GM23248 (cell line): ENCODE measurements at regions not wholly inside any gene's neighbourhood (a gene's known extent, or its start where the extent isn't known, plus 50 kb on each side); places are given as distances from the start of the nearest gene placed in this dataset.

Experiments
- DNase-seq: peaks from one replicate; pipeline ENCODE4 v3.0.0-alpha.2; 2015
- H2AFZ ChIP-seq: fragments of 200-600 bp; sonication (generic); 2 replicates; pipeline ENCODE4 v1.6.1; 2016; ENCODE audit warnings: antibody characterized with exemption
- H3F3A ChIP-seq: fragments of 200-600 bp; sonication (generic); 2 replicates; pipeline ENCODE4 v1.6.1; 2016; ENCODE audit warnings: mild to moderate bottlenecking, antibody characterized with exemption, mixed run types; ENCODE audit not compliant: insufficient read depth
- H3K27ac ChIP-seq: fragments of 200-600 bp; sonication (generic); 2 replicates; pipeline ENCODE4 v1.5.1; 2016; ENCODE audit warnings: mild to moderate bottlenecking
- H3K27me3 ChIP-seq: fragments of 200-600 bp; sonication (generic); replicated peaks from 2 replicates; pipeline ENCODE4 v1.6.1; 2016; ENCODE audit warnings: mild to moderate bottlenecking; ENCODE audit not compliant: insufficient read depth
- H3K36me3 ChIP-seq: fragments of 200-600 bp; sonication (generic); 2 replicates; pipeline ENCODE4 v1.6.1; 2016; ENCODE audit warnings: low read depth, mild to moderate bottlenecking
- H3K4me1 ChIP-seq: fragments of 200-600 bp; sonication (generic); 2 replicates; pipeline ENCODE4 v1.6.1; 2016; ENCODE audit warnings: mild to moderate bottlenecking; ENCODE audit not compliant: insufficient read depth
- H3K4me2 ChIP-seq: fragments of 200-600 bp; sonication (generic); one replicate; pipeline ENCODE4 v1.6.1; 2016; ENCODE audit warnings: mild to moderate bottlenecking; ENCODE audit not compliant: unreplicated experiment
- H3K4me3 ChIP-seq: fragments of 200-600 bp; sonication (generic); 2 replicates; pipeline ENCODE4 v1.5.1; 2016; ENCODE audit warnings: mild to moderate bottlenecking
- H3K79me2 ChIP-seq: fragments of 200-600 bp; sonication (generic); 2 replicates; pipeline ENCODE4 v1.6.1; 2016; ENCODE audit warnings: mild to moderate bottlenecking; ENCODE audit not compliant: insufficient read depth
- H3K9ac ChIP-seq: fragments of 200-600 bp; sonication (generic); 2 replicates; pipeline ENCODE4 v1.6.1; 2016; ENCODE audit warnings: mild to moderate bottlenecking
- H3K9me2 ChIP-seq: fragments of 200-600 bp; sonication (generic); 2 replicates; pipeline ENCODE4 v1.6.1; 2016; ENCODE audit warnings: mixed run types, mild to moderate bottlenecking, moderate library complexity; ENCODE audit not compliant: insufficient read depth
- H3K9me3 ChIP-seq: fragments of 200-600 bp; sonication (generic); one replicate; pipeline ENCODE4 v1.6.1; 2017; ENCODE audit warnings: low read depth
- H4K20me1 ChIP-seq: fragments of 200-600 bp; sonication (generic); 2 replicates; pipeline ENCODE4 v1.6.0; 2016; ENCODE audit not compliant: insufficient read depth
- EZH2 ChIP-seq: fragments of 200-600 bp; sonication (generic); IDR thresholded peaks from 2 replicates; pipeline ENCODE4 v1.6.1; 2018; ENCODE audit warnings: antibody characterized with exemption, mild to moderate bottlenecking; ENCODE audit not compliant: insufficient read depth, poor library complexity, severe bottlenecking
- EZH2phosphoT487 ChIP-seq: fragments of 200-600 bp; sonication (generic); IDR thresholded peaks from 2 replicates; pipeline ENCODE4 v1.6.1; 2018; ENCODE audit warnings: antibody characterized with exemption, moderate library complexity, mild to moderate bottlenecking, low read depth; ENCODE audit not compliant: insufficient read depth
- WGBS, 2 experiments: methylation state at CpG; one replicate each; pipeline ENCODE4 v1.1.6; 2015 to 2017; ENCODE audit warnings: low lambda C conversion rate in 2 of 2, low coverage in 1 of 2; ENCODE audit errors: missing lambda C conversion rate in 2 of 2; 5-methylcytosine and 5-hydroxymethylcytosine counted together
- in situ Hi-C: fragments of 300-500 bp; cut with MboI; formaldehyde crosslinking; loops from 2 replicates; pipeline ENCODE4 v1.15.0; 2020

- TF ChIP-seq EZH2phosphoT487 (no peak), EZH2 (no peak)
- Histone ChIP-seq H3K79me2 (no peaks in the 10 kb centered on the region), H3K4me3 (no peak overlapping the region), H3K36me3 (no peaks in the 10 kb centered on the region), H3K4me2 (no peak overlapping the region), H3K27ac (no peak overlapping the region), H3K9me3 (no peaks in the 10 kb centered on the region), H3K9me2 (no peaks in the 10 kb centered on the region), H3K27me3 (peaks cover 76% of the 10 kb centered on the region), H4K20me1 (no peaks in the 10 kb centered on the region), H3K9ac (no peak overlapping the region), H2AFZ (no peak overlapping the region), H3F3A (peaks cover 16% of the 10 kb centered on the region), H3K4me1 (peaks cover 15% of the 10 kb centered on the region)
- in situ Hi-C loops: loop anchor here (25.0 kb wide), 1 partner anchor 538 kb away; the partner anchor contains the start of gene CPED1
- DNase-seq: no peak
- 35 to 36% methylated on average over 4 of the region's 4 CpGs for whole genome bisulfite sequencing, 2 experiments
Measured at GRCh38 chr7:121525155-121525819, 129.2 kb upstream of the FAM3C start.

DNA sequence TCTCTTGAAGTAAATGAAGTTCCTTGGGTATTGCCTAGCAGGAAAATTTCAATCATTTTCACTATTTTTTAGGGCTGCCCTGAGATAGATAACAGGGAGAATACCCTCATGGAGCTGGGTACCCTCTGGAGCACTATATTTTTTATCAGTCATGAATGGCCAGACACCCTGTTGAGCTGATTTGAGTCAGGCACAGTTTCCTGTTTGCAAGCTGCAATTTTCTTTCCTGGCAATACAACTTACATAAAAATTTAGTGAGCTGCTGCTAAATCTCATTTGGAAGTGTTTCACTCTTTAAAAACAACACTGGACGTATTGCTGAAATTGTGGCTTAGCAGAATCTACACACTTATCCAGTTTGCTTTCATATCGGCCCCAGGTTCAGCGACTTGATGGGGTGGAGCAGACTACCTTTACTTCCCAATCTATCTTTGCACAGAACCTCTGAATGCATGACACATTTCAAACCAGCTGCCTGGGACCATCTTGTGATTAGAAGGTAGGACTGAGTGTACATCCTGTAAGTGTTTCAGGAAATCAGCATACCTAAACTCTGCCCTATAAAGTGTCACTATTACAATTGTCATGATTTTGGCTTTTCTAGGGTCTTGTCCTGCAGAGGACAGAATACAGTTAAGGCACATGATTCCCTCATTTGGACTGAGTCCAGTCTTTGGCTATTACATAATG is 125.7 kb upstream of the FAM3C start:
- no peak overlapping the region for H3K27ac ChIP-seq
- no peak overlapping the region for H3K4me2 ChIP-seq
- DNase-seq: no peak
- H3K4me3 ChIP-seq: no peak overlapping the region
- H4K20me1 ChIP-seq: no peaks in the 10 kb centered on the region
- no peaks in the 10 kb centered on the region for H3K9me3 ChIP-seq
- no peak overlapping the region for H2AFZ ChIP-seq
- no peaks in the 10 kb centered on the region for H3K9me2 ChIP-seq
- in situ Hi-C loops: no loop called here
- H3K36me3 ChIP-seq: no peaks in the 10 kb centered on the region
- H3F3A ChIP-seq: no peaks in the 10 kb centered on the region
- no peaks in the 10 kb centered on the region for H3K79me2 ChIP-seq
- WGBS, 2 experiments: 80 to 86% methylated on average over 3 of the region's 3 CpGs
- peaks cover 49% of the 10 kb centered on the region for H3K27me3 ChIP-seq
- no peak overlapping the region for H3K9ac ChIP-seq
- TF ChIP-seq EZH2 (no peak), EZH2phosphoT487 (no peak)
- no peaks in the 10 kb centered on the region for H3K4me1 ChIP-seq

GRCh38 chr7:121520911-121521310 is 124.8 kb upstream of the FAM3C start:
- in situ Hi-C loops: no loop called here
- Histone ChIP-seq H3F3A (0 out of 2 replicates have a peak, but pooled peaks cover under 1% of the 10 kb centered on the region), H3K27me3 (peaks cover 44% of the 10 kb centered on the region), H3K4me1 (no peaks in the 10 kb centered on the region), H3K79me2 (no peaks in the 10 kb centered on the region), H3K9ac (no peak overlapping the region), H2AFZ (no peak overlapping the region), H3K4me2 (no peak overlapping the region), H3K9me3 (no peaks in the 10 kb centered on the region), H3K4me3 (no peak overlapping the region), H3K36me3 (no peaks in the 10 kb centered on the region), H4K20me1 (no peaks in the 10 kb centered on the region), H3K9me2 (no peaks in the 10 kb centered on the region), H3K27ac (no peak overlapping the region)
- TF ChIP-seq EZH2: no peak
- no peak for TF ChIP-seq EZH2phosphoT487
- DNase-seq: no peak
- 73 to 77% methylated on average over 1 of the region's 1 CpG for WGBS, 2 experiments

DNA sequence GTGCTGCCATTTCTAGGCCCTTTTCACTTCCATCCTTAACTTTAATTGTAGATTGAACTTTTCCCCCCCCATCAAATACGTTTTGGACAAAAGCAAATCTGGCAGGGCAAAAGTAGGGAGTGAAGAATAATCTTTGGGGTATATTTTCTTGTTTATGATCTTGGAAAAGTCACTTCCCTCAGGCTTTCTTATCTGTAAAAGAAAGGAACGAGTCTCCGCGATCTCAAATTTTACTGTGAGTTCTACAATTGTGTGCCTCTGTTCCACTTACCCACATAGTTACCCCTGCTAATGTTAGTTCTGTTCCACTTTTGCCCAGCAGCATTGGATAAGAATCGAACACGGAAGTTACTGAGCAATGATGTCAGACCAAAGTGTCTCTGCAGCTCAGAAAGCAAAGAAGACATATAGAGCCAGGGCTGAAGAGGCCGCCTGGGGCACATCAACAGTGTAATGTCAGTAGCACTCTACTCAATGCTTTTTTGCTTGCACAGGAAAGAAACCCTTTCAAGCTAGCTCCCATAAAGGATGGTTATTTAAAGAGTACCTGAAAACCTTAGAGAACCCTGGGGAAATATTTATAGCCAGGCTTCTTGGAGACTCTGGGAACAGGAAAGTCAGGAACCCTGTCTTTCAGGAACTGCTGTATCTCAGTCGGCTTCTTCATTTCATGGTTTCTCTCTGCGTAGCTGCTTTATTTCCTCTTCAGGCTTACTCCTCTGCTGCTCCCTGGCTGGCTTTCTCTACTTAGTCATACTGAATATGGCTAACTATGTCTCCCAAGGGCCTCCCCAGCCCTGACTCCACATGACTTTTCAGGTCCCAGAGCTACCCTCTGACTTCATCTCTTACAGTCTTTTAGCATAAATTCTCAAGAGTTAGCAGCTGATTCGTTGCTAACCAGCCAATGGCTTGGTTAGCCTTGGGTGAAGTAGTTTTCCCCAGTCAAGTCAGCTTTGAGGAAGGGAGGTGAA is 123.7 kb upstream of the FAM3C start:
- H4K20me1 ChIP-seq: no peaks in the 10 kb centered on the region
- peak; percentile 68 for DNase-seq
- H3K9me2 ChIP-seq: no peaks in the 10 kb centered on the region
- H3K4me1 ChIP-seq: no peaks in the 10 kb centered on the region; the same call in 1 of the 2 replicates
- no peak overlapping the region for H3K4me2 ChIP-seq
- H3K79me2 ChIP-seq: no peaks in the 10 kb centered on the region
- H3K9me3 ChIP-seq: no peaks in the 10 kb centered on the region
- no peak overlapping the region for H2AFZ ChIP-seq
- H3K27me3 ChIP-seq: peaks cover 35% of the 10 kb centered on the region
- H3F3A ChIP-seq: 0 out of 2 replicates have a peak, but pooled peaks cover 9% of the 10 kb centered on the region
- H3K36me3 ChIP-seq: no peaks in the 10 kb centered on the region
- no peak for TF ChIP-seq EZH2
- no peak for TF ChIP-seq EZH2phosphoT487
- no peak overlapping the region for H3K27ac ChIP-seq
- no peak overlapping the region for H3K4me3 ChIP-seq
- H3K9ac ChIP-seq: no peak overlapping the region
- WGBS, 2 experiments: 73 to 75% methylated on average over 10 of the region's 10 CpGs
- in situ Hi-C loops: no loop called here
